GM12872 (cell line): ENCODE measurements at regions not wholly inside any gene's neighbourhood (a gene's known extent, or its start where the extent isn't known, plus 50 kb on each side); places are given as distances from the start of the nearest gene placed in this dataset.

Source experiments
- TF ChIP-seq, protein P1 (sequence below): IDR thresholded peaks from 3 replicates; pipeline ENCODE4 v1.5.1; 2011; ENCODE audit warnings: low read depth, mild to moderate bottlenecking, low read length, moderate library complexity; ENCODE audit not compliant: insufficient read depth

DNA sequence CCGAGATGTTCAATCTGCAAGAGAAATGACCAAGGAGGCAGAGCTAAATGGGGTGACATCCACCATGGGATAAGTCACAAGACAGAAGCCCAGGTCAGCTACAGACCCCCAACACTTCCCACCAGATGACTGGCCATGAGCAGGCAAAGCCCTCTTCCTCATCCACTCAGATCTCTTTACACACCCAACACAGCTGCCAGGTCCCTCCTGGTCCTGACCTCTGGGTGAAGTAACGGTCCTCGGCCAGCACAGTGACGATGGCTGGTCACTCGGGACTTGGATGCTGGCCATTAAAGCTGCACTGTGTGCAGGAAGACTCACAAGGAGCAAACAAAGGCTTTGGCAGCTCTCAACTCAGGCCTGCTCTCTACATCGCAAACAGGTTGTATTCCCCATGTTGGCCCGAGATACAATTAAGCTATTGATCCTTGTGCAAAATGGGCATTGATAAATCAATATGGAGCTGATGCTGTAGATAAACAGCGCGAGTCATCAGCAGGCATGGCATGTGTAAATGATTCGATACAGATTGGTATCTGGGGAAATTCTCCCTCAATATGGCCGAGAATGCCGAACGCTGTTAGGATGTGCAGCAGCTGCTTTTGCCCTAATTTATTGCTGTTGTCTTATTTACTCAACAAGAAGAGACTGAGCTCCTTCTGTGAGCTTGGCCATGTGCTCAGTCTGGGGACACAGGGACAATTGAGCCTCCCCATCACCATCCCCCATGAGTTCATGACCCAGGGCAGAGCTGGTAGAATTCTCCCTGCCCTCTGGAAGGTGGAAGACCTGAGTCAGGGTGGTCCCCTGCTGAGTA, 98.7 kb downstream of the C5orf15 start:
- TF ChIP-seq, protein P1, sequence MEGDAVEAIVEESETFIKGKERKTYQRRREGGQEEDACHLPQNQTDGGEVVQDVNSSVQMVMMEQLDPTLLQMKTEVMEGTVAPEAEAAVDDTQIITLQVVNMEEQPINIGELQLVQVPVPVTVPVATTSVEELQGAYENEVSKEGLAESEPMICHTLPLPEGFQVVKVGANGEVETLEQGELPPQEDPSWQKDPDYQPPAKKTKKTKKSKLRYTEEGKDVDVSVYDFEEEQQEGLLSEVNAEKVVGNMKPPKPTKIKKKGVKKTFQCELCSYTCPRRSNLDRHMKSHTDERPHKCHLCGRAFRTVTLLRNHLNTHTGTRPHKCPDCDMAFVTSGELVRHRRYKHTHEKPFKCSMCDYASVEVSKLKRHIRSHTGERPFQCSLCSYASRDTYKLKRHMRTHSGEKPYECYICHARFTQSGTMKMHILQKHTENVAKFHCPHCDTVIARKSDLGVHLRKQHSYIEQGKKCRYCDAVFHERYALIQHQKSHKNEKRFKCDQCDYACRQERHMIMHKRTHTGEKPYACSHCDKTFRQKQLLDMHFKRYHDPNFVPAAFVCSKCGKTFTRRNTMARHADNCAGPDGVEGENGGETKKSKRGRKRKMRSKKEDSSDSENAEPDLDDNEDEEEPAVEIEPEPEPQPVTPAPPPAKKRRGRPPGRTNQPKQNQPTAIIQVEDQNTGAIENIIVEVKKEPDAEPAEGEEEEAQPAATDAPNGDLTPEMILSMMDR = no peak

GRCh38 chr5:133868946-133869518, 99.4 kb downstream of the C5orf15 start:
- TF ChIP-seq, protein P1 = peak; percentile 69

DNA sequence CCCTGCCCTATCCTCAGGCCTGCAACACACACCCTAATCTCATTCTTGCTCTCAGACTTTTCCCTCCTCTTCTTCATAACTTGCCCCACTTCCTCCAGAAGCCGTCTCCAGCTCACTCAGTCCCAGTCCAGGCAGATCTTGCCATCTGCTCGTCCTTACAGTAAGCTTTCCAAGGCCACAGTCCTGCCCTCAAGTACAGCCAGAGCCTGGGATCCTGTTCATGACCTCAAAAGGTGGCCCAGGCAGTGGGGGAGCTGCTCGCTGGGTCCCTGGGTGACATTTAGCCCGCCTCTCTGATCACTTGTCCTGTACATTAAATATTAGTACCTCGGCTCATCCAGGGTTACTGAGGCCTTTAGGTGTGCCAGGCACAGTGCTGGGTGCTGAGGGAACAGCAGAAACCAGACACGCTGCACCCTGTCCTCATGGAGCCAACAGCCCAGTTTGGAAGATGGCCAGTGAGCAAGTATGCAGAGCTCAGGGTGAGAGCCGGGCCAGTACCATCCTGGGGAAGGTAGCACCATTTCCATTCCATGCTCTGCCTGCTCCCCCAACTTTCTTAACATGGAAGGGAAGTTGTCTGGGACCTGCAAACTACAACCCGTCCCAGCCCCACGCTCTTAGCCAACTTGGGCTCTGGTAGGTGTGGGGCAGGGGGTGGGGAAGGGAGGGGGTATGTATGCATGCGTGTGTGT, 100.4 kb downstream of the C5orf15 start:
- TF ChIP-seq, protein P1 = no peak

DNA sequence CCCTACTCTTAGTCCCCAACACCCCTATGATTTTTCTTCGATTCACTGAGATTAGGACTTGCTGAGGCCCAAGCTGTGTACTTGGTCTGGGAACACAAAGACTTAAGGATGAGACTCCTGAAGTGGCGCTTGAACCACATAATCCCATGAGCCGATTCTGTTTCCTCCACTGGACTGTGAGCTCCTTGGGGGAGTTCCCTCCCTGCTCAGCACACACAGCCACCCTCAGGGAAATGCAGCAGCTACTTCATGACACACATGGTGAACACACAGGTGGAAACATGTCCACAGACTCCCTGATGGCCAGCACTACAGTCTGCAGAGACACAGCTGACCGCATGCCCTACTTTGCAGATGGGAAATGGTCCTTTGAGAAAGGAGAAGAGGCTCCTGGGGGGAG, 101.1 kb downstream of the C5orf15 start:
- TF ChIP-seq, protein P1 = no peak

GRCh38 chr5:133866903-133867245, 101.6 kb downstream of the C5orf15 start:
- TF ChIP-seq, protein P1 = no peak

DNA sequence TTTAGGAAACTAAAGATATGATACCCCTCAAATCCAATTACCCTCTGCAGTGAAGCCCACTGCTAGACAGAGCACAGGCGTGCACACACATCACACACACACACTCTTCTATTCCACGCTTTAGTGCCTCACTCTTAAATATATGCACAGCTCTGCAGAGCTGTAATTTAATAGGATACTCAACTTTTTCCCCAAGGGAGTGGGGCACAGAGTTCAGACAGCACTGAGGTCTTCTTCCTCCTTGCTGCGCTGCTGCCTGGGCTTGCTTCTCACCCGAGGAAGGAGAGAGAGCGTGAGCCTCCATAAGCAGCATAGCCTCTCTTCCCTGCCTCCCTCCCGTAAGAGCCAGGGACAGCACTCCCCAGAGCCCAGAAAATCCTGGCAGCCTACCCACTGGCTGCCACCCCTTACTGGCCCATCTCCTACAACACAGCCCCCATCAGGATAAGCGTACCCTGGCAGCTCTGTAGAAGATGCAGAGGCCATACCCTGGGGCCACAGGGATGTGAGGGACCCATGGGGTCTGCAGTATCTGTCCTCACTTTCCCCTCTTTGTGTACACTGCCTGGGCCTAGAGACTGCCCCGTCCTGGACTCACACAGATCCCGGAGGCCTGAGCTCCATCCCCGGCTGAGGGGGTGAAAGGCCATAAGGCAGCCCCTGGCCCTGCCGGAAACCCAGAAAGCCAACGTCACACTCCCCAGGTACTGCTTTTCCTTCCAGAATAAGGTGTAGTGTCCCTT, 102.1 kb downstream of the C5orf15 start:
- TF ChIP-seq, protein P1 = no peak

- TF ChIP-seq, protein P1 = no peak
These were observed 103.3 kb downstream of the C5orf15 start for GRCh38 chr5:133865113-133865512.
